ENCODE measurements at regions not wholly inside any gene's neighbourhood (a gene's known extent, or its start where the extent isn't known, plus 50 kb on each side); places are given as distances from the start of the nearest gene placed in this dataset.

- Histone ChIP-seq H3K4me1 (replicated peaks in 1 of 2) (no peaks in the 10 kb centered on the region), H3K4me3 (no peak overlapping the region), H3K27me3 (no peaks in the 10 kb centered on the region), H3K9me3 (replicated peaks in 1 of 3) (no peaks in the 10 kb centered on the region), H3K36me3 (replicated peaks in 1 of 2) (no peaks in the 10 kb centered on the region), H3K27ac (no peak overlapping the region)
- DNase-seq, result no peak
- TF ChIP-seq POLR2A (IDR thresholded peaks at IDR 0.05), result no peak
- TF ChIP-seq CTCF (IDR thresholded peaks at IDR 0.05), result no peak
- 61 to 72% (median 66%) methylated on average over 5 of the region's 5 CpGs for WGBS, 4 donors
- intact Hi-C loops (cut with DNase I), result no loop called here
These were observed 326.2 kb downstream of the CBLN4 start for GRCh38 chr20:55678970-55679667.

GRCh38 chr20:55678126-55678525 is 327.2 kb downstream of the CBLN4 start:
- no peaks in the 10 kb centered on the region for H3K9me3 ChIP-seq (replicated peaks in 1 of 3)
- H3K36me3 ChIP-seq (replicated peaks in 1 of 2), result no peaks in the 10 kb centered on the region
- H3K4me3 ChIP-seq, result no peak overlapping the region
- DNase-seq, result no peak
- TF ChIP-seq CTCF (IDR thresholded peaks at IDR 0.05) (no peak), POLR2A (IDR thresholded peaks at IDR 0.05) (no peak)
- intact Hi-C loops (cut with DNase I), result no loop called here
- no peak overlapping the region for H3K27ac ChIP-seq
- 55 to 67% (median 58%) methylated on average over 3 of the region's 3 CpGs for WGBS, 4 donors
- no peaks in the 10 kb centered on the region for H3K4me1 ChIP-seq (replicated peaks in 1 of 2)
- H3K27me3 ChIP-seq, result no peaks in the 10 kb centered on the region

- Histone ChIP-seq H3K27ac (no peak overlapping the region), H3K9me3 (replicated peaks in 1 of 3) (no peaks in the 10 kb centered on the region), H3K27me3 (no peaks in the 10 kb centered on the region), H3K4me3 (no peak overlapping the region), H3K36me3 (replicated peaks in 1 of 2) (no peaks in the 10 kb centered on the region), H3K4me1 (replicated peaks in 1 of 2) (no peaks in the 10 kb centered on the region)
- 75 to 91% (median 81%) methylated on average over 5 of the region's 5 CpGs for WGBS, 4 donors
- intact Hi-C loops (cut with DNase I), result no loop called here
- TF ChIP-seq POLR2A (IDR thresholded peaks at IDR 0.05) (no peak), CTCF (IDR thresholded peaks at IDR 0.05) (no peak)
- no peak for DNase-seq
These were observed 328.3 kb downstream of the CBLN4 start for GRCh38 chr20:55677011-55677410.

GRCh38 chr20:55676097-55676496 is 329.2 kb downstream of the CBLN4 start:
- TF ChIP-seq CTCF (IDR thresholded peaks at IDR 0.05) (no peak), POLR2A (IDR thresholded peaks at IDR 0.05) (no peak)
- no peaks in the 10 kb centered on the region for H3K36me3 ChIP-seq (replicated peaks in 1 of 2)
- no peak overlapping the region for H3K4me3 ChIP-seq
- 69 to 79% (median 75%) methylated on average over 5 of the region's 5 CpGs for WGBS, 4 donors
- intact Hi-C loops (cut with DNase I), result no loop called here
- no peaks in the 10 kb centered on the region for H3K9me3 ChIP-seq (replicated peaks in 1 of 3)
- no peak overlapping the region for H3K27ac ChIP-seq
- H3K27me3 ChIP-seq, result no peaks in the 10 kb centered on the region
- no peaks in the 10 kb centered on the region for H3K4me1 ChIP-seq (replicated peaks in 1 of 2)
- no peak for DNase-seq
